Endothelial cell of umbilical vein (primary cell): ENCODE measurements at regions not wholly inside any gene's neighbourhood (a gene's known extent, or its start where the extent isn't known, plus 50 kb on each side); places are given as distances from the start of the nearest gene placed in this dataset.
"Not testable (repeated sequence)": the region's sequence is repeated elsewhere in the genome, so short reads cannot be mapped to it uniquely, and the experiment has no call there.

Experiments used
- CTCF ChIP-seq, 2 donors: IDR thresholded peaks; 1 replicate in 1 of 2; 2 replicates in 1 of 2; pipeline ENCODE4 v1.5.1; 2011; ENCODE audit warnings: low read length in 2 of 2, mild to moderate bottlenecking in 2 of 2, moderate library complexity in 2 of 2, control low read depth in 1 of 2, inconsistent platforms in 1 of 2, low read depth in 1 of 2; ENCODE audit not compliant: insufficient read depth in 1 of 2; ENCODE audit errors: extremely low read depth in 1 of 2
- EZH2 ChIP-seq: IDR thresholded peaks from 2 replicates; pipeline ENCODE4 v1.6.1; 2012; ENCODE audit warnings: borderline replicate concordance, low read depth, mild to moderate bottlenecking, moderate library complexity, low read length, inconsistent platforms; ENCODE audit not compliant: severe bottlenecking
- GATA2 ChIP-seq: IDR thresholded peaks from 2 replicates; pipeline ENCODE4 v1.7.0; 2011; ENCODE audit warnings: low read depth, mild to moderate bottlenecking, moderate library complexity, mixed read lengths, low read length; ENCODE audit not compliant: insufficient read length, insufficient read depth
- MAX ChIP-seq: IDR thresholded peaks from 2 replicates; pipeline ENCODE4 v1.6.1; 2011; ENCODE audit not compliant: insufficient read depth, insufficient read length
- POLR2A ChIP-seq: IDR thresholded peaks from 2 replicates; pipeline ENCODE4 v1.6.1; 2012; ENCODE audit warnings: low read depth, mild to moderate bottlenecking, control low read depth, low read length
- POLR2AphosphoS5 ChIP-seq: IDR thresholded peaks from 2 replicates; pipeline ENCODE4 v1.6.1; 2012; ENCODE audit warnings: low read depth, mild to moderate bottlenecking, control low read depth, low read length, moderate library complexity; ENCODE audit not compliant: insufficient read depth

DNA sequence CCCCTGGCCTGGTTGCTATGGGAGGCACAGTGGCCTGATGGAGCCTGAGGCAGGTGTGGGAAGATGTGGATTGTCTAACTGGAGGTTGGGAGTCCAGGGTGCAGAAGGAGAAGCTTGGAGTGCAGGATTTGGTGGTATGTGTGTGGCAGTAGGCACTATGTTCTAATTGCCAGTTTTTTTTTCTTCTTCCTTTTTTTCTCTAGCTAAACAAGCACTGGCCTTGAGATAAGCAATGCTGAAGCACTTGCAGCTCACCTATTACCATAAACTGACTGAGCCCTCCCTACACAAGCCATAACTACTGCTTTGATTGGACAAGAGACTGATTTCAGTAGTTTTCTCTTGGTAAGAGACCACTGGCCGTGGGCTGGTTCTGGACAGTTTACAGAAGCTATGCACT lies 123.6 kb downstream of the PPIAL4A start:
- TF ChIP-seq CTCF (IDR thresholded peaks at IDR 0.05; ENCODE audit: extremely low read depth in 1 of 2, insufficient read depth in 1 of 2, low read depth in 1 of 2, low read length in 2 of 2); EZH2; GATA2; POLR2AphosphoS5; POLR2A; MAX: not testable (repeated sequence)
